ENCODE measurements at regions not wholly inside any gene's neighbourhood (a gene's known extent, or its start where the extent isn't known, plus 50 kb on each side); places are given as distances from the start of the nearest gene placed in this dataset.

DNA sequence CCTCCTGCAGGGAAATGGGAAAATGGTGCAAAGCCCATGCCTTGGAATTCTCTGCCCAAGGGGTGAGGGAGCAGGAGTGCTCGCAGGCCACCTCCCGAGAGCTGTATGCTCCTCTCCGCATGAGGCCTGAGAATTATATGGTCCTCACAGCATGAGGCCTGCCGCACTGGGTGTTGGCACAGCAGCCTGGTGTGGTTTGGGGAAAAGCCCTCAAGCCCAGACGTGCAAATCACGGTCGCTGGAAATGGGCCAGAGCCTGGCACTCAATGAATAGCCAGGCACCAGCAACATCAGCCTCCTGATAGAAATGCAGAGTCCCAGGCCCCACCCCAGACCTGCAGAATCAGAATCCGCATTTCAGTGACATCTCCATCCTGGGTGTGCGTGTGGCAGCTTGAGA is 156.4 kb upstream of the FOXF1 start:
- TF ChIP-seq, protein P1, sequence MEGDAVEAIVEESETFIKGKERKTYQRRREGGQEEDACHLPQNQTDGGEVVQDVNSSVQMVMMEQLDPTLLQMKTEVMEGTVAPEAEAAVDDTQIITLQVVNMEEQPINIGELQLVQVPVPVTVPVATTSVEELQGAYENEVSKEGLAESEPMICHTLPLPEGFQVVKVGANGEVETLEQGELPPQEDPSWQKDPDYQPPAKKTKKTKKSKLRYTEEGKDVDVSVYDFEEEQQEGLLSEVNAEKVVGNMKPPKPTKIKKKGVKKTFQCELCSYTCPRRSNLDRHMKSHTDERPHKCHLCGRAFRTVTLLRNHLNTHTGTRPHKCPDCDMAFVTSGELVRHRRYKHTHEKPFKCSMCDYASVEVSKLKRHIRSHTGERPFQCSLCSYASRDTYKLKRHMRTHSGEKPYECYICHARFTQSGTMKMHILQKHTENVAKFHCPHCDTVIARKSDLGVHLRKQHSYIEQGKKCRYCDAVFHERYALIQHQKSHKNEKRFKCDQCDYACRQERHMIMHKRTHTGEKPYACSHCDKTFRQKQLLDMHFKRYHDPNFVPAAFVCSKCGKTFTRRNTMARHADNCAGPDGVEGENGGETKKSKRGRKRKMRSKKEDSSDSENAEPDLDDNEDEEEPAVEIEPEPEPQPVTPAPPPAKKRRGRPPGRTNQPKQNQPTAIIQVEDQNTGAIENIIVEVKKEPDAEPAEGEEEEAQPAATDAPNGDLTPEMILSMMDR (IDR thresholded peaks at IDR 0.05): no peak
- H3K9me3 ChIP-seq: no peaks in the 10 kb centered on the region
- no peak for DNase-seq (ENCODE audit: low spot score)
- intact Hi-C loops (cut with DNase I): no loop called here
- WGBS: 77% methylated on average over 9 of the region's 9 CpGs
- no peaks in the 10 kb centered on the region for H3K36me3 ChIP-seq
- H3K4me3 ChIP-seq: no peak overlapping the region
- peaks cover 4% of the 10 kb centered on the region for H3K27me3 ChIP-seq (replicated peaks; ENCODE audit: insufficient read depth)
- no peaks in the 10 kb centered on the region for H3K4me1 ChIP-seq (replicated peaks)
- no peak overlapping the region for H3K27ac ChIP-seq

DNA sequence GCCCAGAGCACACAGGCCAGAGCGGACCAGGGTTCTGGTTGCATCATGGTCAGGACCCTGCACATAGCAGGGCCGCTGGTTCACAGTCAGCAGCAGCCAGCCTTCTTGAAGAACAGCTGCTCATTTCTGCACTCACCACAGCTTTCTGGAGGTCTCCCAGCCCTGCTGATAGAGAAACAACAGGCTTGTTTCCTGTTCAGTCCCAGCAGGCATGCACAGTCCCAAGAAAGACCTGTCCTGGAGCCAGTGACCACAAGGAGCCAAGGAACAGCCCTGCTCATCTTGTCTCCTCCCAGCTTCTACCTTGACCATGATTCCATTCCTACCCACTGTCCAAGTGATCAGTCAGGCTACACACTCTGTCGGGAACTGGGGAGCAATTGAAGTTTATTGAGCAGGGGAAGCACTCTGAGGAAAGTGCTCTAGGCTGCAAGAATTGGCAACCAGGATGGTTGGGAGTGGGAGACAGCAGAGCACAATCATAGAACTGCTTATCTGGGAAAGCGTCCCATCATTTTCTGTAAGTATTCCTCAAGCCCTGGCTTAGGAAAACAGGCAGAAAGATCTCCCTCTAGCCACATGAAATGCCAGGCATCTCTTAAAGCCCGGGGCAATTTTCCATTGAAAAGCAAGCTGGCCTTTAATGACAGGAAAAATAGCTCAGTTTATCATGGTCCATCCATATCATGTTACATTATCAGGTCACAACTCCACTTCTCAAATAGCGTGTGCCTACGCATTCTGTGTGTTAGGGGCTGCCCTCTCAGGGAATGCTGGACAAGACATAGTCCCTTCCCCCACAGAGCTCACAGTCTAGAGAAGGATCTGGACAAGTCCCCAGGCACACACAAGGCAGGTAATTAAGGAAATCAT is 155.4 kb upstream of the FOXF1 start:
- Histone ChIP-seq H3K4me3 (no peak overlapping the region), H3K27ac (no peak overlapping the region), H3K4me1 (replicated peaks) (no peaks in the 10 kb centered on the region), H3K36me3 (no peaks in the 10 kb centered on the region), H3K27me3 (replicated peaks; ENCODE audit: insufficient read depth) (peaks cover 4% of the 10 kb centered on the region), H3K9me3 (no peaks in the 10 kb centered on the region)
- WGBS: 45% methylated on average over 7 of the region's 7 CpGs
- no peak for DNase-seq (ENCODE audit: low spot score)
- TF ChIP-seq, protein P1 (IDR thresholded peaks at IDR 0.05): no peak
- no peak for TF ChIP-seq POLR2A (IDR thresholded peaks at IDR 0.05)
- TF ChIP-seq POLR2AphosphoS5 (IDR thresholded peaks at IDR 0.05): no peak
- intact Hi-C loops (cut with DNase I): no loop called here

DNA sequence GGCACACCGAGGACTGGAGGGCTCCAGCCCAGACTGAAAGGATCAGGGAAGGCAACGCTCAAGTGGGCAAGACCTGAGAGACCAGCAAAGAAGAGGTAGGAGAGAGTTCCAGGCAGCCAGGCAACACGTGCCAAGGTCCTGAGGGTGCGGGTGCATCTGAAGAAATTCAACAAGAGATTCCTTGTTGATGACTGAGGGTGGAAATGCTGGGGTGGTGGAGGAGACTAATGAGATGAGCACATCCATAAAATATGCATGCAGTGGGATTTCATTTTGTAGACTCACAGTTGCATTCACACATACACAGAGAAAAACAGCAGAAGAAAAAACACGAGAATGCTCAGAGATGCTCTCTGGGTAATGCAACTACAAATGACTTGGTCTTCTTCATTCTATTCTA is 154.8 kb upstream of the FOXF1 start:
- DNase-seq (ENCODE audit: low spot score): no peak
- H3K4me1 ChIP-seq (replicated peaks): no peaks in the 10 kb centered on the region
- H3K4me3 ChIP-seq: no peak overlapping the region
- no peaks in the 10 kb centered on the region for H3K9me3 ChIP-seq
- intact Hi-C loops (cut with DNase I): no loop called here
- 86% methylated on average over 5 of the region's 5 CpGs for WGBS
- H3K27ac ChIP-seq: no peak overlapping the region
- H3K27me3 ChIP-seq (replicated peaks; ENCODE audit: insufficient read depth): peaks cover 4% of the 10 kb centered on the region
- no peaks in the 10 kb centered on the region for H3K36me3 ChIP-seq
- TF ChIP-seq POLR2AphosphoS5 (IDR thresholded peaks at IDR 0.05): no peak

DNA sequence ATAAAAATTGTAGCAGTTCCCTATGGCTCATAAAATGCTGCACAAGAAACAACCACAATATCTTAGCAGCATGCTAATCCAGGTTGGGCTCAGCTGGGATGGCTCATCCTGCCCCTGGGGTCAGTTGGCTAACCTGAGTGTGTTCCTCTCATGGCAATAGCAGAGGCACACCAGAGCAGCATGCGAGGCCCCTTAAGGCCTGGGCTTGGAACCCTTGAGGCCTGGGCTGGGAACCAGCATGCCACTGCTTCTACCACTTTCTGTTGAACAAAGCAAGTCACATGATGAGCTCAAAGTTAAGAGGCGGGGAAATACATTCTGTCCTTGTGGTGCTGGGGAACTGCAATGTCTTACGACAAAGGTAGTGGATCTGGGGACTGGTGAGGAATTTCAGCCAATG is 154.4 kb upstream of the FOXF1 start:
- Histone ChIP-seq H3K27me3 (replicated peaks; ENCODE audit: insufficient read depth) (peaks cover 4% of the 10 kb centered on the region), H3K4me3 (no peak overlapping the region), H3K4me1 (replicated peaks) (no peaks in the 10 kb centered on the region), H3K36me3 (no peaks in the 10 kb centered on the region), H3K27ac (no peak overlapping the region), H3K9me3 (no peaks in the 10 kb centered on the region)
- no peak for TF ChIP-seq POLR2AphosphoS5 (IDR thresholded peaks at IDR 0.05)
- no peak for DNase-seq (ENCODE audit: low spot score)
- intact Hi-C loops (cut with DNase I): no loop called here
- 95% methylated on average over 3 of the region's 3 CpGs for WGBS

DNA sequence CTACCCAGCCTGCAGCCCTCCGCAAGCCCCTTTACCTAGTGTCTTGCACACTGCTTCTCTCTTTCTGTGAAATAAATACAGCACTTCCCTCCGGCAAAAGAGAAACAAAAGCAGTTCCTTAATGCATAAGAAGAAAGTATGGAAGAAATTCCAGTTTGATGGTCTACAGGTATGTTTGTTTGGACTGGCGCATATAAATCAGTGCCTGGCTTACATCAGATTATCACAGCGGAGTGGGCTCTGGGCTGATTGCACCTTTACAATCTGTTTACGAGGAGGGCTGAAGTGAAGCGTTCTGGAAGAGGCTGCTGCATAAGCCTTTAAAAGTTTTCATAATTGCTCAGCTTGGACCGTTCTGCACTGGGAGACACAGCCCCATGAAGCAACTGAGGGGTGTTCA is 153.5 kb upstream of the FOXF1 start:
- Histone ChIP-seq H3K27me3 (replicated peaks; ENCODE audit: insufficient read depth) (peaks cover 4% of the 10 kb centered on the region), H3K9me3 (no peaks in the 10 kb centered on the region), H3K4me1 (replicated peaks) (no peaks in the 10 kb centered on the region), H3K4me3 (no peak overlapping the region), H3K36me3 (no peaks in the 10 kb centered on the region), H3K27ac (no peak overlapping the region)
- 40% methylated on average over 7 of the region's 7 CpGs for WGBS
- intact Hi-C loops (cut with DNase I): no loop called here
- no peak for DNase-seq (ENCODE audit: low spot score)
- no peak for TF ChIP-seq POLR2A (IDR thresholded peaks at IDR 0.05)
- TF ChIP-seq, protein P1 (IDR thresholded peaks at IDR 0.05): no peak

DNA sequence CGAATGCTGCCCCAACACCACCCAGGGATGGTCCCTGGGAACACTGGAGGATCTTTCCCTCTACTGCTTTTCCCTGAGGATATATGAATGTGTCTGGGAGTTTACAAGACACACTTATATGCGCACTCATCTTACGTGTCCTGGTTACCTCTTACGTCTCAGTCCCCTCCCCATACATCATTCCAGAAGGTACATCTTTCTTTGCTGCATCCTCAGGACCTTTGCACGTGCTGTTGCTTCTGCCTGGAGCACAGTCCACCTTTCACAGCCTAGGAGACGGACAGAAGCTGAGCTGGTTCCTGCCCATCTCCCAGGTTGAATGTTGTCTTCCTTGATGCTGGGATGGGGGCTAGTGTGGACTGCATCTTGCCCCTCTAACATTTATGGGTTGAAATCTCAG is 153.0 kb upstream of the FOXF1 start:
- Histone ChIP-seq H3K27ac (no peak overlapping the region), H3K4me1 (replicated peaks) (no peaks in the 10 kb centered on the region), H3K9me3 (no peaks in the 10 kb centered on the region), H3K27me3 (replicated peaks; ENCODE audit: insufficient read depth) (peaks cover 4% of the 10 kb centered on the region), H3K4me3 (no peak overlapping the region), H3K36me3 (no peaks in the 10 kb centered on the region)
- TF ChIP-seq, protein P1 (IDR thresholded peaks at IDR 0.05): no peak
- TF ChIP-seq POLR2AphosphoS5 (IDR thresholded peaks at IDR 0.05) (no peak), POLR2A (IDR thresholded peaks at IDR 0.05) (no peak)
- intact Hi-C loops (cut with DNase I): no loop called here
- 77% methylated on average over 6 of the region's 6 CpGs for whole genome bisulfite sequencing
- no peak for DNase-seq (ENCODE audit: low spot score)
